ENCODE measurements at regions not wholly inside any gene's neighbourhood (a gene's known extent, or its start where the extent isn't known, plus 50 kb on each side); places are given as distances from the start of the nearest gene placed in this dataset.

GRCh38 chr12:19991146-19991545, 377.2 kb upstream of the PDE3A start:
- TF ChIP-seq CTCF (IDR thresholded peaks at IDR 0.05) (no peak), POLR2A (IDR thresholded peaks at IDR 0.05) (no peak)

Data from heart left ventricle (tissue), 13 donors.